Endodermal cell (in vitro differentiated cells): ENCODE measurements at regions not wholly inside any gene's neighbourhood (a gene's known extent, or its start where the extent isn't known, plus 50 kb on each side); places are given as distances from the start of the nearest gene placed in this dataset.

Experiments used
- DNase-seq: peaks from one replicate; pipeline ENCODE4 v3.0.0-alpha.2; 2017
- H3K27ac ChIP-seq: 2 replicates; pipeline ENCODE4 v1.5.1; 2013; ENCODE audit warnings: mild to moderate bottlenecking, low read depth, low read length, moderate library complexity
- H3K27me3 ChIP-seq: 2 replicates; pipeline ENCODE4 v1.6.1; 2013; ENCODE audit warnings: mild to moderate bottlenecking, low read length, moderate library complexity; ENCODE audit not compliant: insufficient read depth, control insufficient read depth, poor library complexity, severe bottlenecking
- H3K36me3 ChIP-seq: 2 replicates; pipeline ENCODE4 v1.7.0; 2013; ENCODE audit warnings: mild to moderate bottlenecking, low read length, moderate library complexity; ENCODE audit not compliant: control insufficient read depth, insufficient read depth
- H3K4me1 ChIP-seq: one replicate; pipeline ENCODE4 v1.7.0; 2013; ENCODE audit warnings: low read length; ENCODE audit not compliant: control insufficient read depth, insufficient read depth
- H3K4me3 ChIP-seq: 2 replicates; pipeline ENCODE4 v1.5.1; 2013; ENCODE audit warnings: mild to moderate bottlenecking, low read length, moderate library complexity
- H3K9ac ChIP-seq: 2 replicates; pipeline ENCODE4 v1.6.1; 2013; ENCODE audit warnings: mild to moderate bottlenecking, low read length, moderate library complexity; ENCODE audit not compliant: poor library complexity, severe bottlenecking; ENCODE audit errors: extremely low read depth
- H3K9me3 ChIP-seq: 2 replicates; pipeline ENCODE4 v1.6.1; 2013; ENCODE audit warnings: mild to moderate bottlenecking, low read length, moderate library complexity; ENCODE audit not compliant: control insufficient read depth
- H3K27ac Mint-ChIP-seq: 2 replicates; pipeline ENCODE4 v1.8.0; 2020; ENCODE audit warnings: mixed read lengths
- H3K27me3 Mint-ChIP-seq: 2 replicates; pipeline ENCODE4 v1.8.0; 2021; ENCODE audit warnings: mild to moderate bottlenecking, mixed read lengths; ENCODE audit not compliant: insufficient read depth
- H3K36me3 Mint-ChIP-seq: 2 replicates; pipeline ENCODE4 v1.8.0; 2020; ENCODE audit warnings: low read depth, mixed read lengths
- H3K4me1 Mint-ChIP-seq: 2 replicates; pipeline ENCODE4 v1.8.0; 2020; ENCODE audit warnings: mixed read lengths
- H3K4me3 Mint-ChIP-seq: 2 replicates; pipeline ENCODE4 v1.8.0; 2020; ENCODE audit warnings: mild to moderate bottlenecking, moderate library complexity, mixed read lengths
- H3K9me3 Mint-ChIP-seq: 2 replicates; pipeline ENCODE4 v1.8.0; 2020; ENCODE audit warnings: mild to moderate bottlenecking, mixed read lengths
- WGBS, 2 experiments: methylation state at CpG; one replicate each; pipeline versions ENCODE4 v1.1.5 to v1.1.7; 2013; ENCODE audit warnings: missing lambda C conversion rate in 2 of 2, mixed read lengths in 1 of 2; ENCODE audit not compliant: insufficient coverage in 1 of 2, insufficient read length in 1 of 2; 5-methylcytosine and 5-hydroxymethylcytosine counted together
- TF ChIP-seq, protein P1 (sequence below): fragments of 200-600 bp; sonication (generic); conservative IDR thresholded peaks from 2 replicates; pipeline ENCODE4 v1.5.0; 2021; ENCODE audit warnings: antibody characterized with exemption, mild to moderate bottlenecking

DNA sequence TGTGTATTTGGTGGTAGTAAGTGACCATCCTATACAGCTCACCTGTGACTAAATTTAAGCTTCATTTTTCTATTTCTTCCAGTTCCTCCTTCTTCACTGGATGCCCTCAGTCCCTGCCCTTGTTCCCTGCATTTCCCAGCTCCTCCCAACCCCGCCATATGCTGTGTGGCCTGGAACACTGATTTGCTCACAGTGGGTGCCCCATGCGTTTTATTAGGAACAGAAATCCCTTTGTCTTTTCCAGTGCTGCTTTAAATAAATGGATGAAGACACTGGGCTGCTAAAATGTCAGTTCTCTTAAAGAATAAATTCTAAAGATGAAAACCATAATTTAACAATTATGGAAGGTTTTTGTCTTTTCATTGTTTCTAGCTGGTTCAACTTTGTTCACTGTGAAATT, 477.3 kb downstream of the DCDC2C start:
- TF ChIP-seq, protein P1, sequence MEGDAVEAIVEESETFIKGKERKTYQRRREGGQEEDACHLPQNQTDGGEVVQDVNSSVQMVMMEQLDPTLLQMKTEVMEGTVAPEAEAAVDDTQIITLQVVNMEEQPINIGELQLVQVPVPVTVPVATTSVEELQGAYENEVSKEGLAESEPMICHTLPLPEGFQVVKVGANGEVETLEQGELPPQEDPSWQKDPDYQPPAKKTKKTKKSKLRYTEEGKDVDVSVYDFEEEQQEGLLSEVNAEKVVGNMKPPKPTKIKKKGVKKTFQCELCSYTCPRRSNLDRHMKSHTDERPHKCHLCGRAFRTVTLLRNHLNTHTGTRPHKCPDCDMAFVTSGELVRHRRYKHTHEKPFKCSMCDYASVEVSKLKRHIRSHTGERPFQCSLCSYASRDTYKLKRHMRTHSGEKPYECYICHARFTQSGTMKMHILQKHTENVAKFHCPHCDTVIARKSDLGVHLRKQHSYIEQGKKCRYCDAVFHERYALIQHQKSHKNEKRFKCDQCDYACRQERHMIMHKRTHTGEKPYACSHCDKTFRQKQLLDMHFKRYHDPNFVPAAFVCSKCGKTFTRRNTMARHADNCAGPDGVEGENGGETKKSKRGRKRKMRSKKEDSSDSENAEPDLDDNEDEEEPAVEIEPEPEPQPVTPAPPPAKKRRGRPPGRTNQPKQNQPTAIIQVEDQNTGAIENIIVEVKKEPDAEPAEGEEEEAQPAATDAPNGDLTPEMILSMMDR = no peak
- H3K27me3 ChIP-seq = no peaks in the 10 kb centered on the region
- Mint-ChIP-seq H3K4me1 (no peaks in the 10 kb centered on the region), H3K4me3 (no peak overlapping the region), H3K27me3 (no peaks in the 10 kb centered on the region), H3K36me3 (no peaks in the 10 kb centered on the region), H3K27ac (no peak overlapping the region), H3K9me3 (peaks cover 29% of the 10 kb centered on the region)
- no peak overlapping the region for H3K4me3 ChIP-seq
- no peak for DNase-seq
- H3K9ac ChIP-seq = no peak overlapping the region
- no peaks in the 10 kb centered on the region for H3K36me3 ChIP-seq
- H3K4me1 ChIP-seq = no peaks in the 10 kb centered on the region
- H3K9me3 ChIP-seq = peaks cover 8% of the 10 kb centered on the region
- 90 to 100% methylated on average over 1 to 2 of the region's 2 CpGs for WGBS, 2 experiments
- H3K27ac ChIP-seq = no peak overlapping the region

DNA sequence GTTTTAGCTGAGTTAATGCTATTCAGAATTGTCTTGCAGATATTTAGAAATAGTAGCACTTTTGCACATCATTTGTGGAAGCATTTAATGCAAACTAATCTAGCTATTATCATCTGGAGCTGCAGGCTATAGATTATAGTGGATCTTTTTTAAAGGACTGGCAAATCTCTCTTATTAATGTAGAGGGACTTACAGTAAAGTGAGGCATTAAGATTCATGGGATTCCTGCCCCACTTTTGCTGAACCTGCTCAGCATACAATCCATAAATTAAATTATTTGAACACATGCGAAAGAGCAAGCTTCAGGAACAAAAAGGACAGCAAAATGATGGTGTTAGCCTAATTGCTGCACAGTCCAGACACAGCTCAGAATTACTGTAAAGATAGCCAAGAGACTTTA, 477.7 kb downstream of the DCDC2C start:
- DNase-seq = no peak
- no peak overlapping the region for H3K4me3 Mint-ChIP-seq
- H3K36me3 ChIP-seq = no peaks in the 10 kb centered on the region
- WGBS, 2 experiments = 94% methylated on average over 1 of the region's 1 CpG; no CpG with 5 or more reads in 1 of the 2 experiments
- no peak overlapping the region for H3K27ac ChIP-seq
- no peak overlapping the region for H3K4me3 ChIP-seq
- no peak overlapping the region for H3K9ac ChIP-seq
- no peaks in the 10 kb centered on the region for H3K36me3 Mint-ChIP-seq
- H3K4me1 ChIP-seq = no peaks in the 10 kb centered on the region
- H3K27me3 Mint-ChIP-seq = no peaks in the 10 kb centered on the region
- H3K27me3 ChIP-seq = no peaks in the 10 kb centered on the region
- H3K4me1 Mint-ChIP-seq = no peaks in the 10 kb centered on the region
- peaks cover 5% of the 10 kb centered on the region for H3K9me3 ChIP-seq
- TF ChIP-seq, protein P1 = no peak
- peaks cover 25% of the 10 kb centered on the region for H3K9me3 Mint-ChIP-seq
- H3K27ac Mint-ChIP-seq = no peak overlapping the region

DNA sequence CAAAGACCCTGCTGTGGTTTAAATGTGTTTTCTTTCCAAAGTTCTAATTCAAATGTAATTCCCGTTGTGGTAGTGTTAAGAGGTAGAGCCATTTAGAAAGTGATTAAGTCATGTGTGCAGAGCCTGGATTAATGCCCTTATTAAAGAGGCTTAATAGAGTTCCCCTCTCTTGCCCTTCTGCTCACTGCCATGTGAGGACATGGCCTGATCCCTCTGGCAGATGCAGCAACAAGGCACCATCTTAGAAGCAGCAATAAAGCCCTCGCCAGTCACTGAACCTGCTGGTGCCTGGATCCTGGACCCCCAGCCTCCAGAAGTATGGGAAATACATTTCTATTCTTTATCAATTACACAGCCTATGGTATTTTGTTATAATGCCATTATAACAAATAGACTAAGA, 485.2 kb downstream of the DCDC2C start:
- Histone ChIP-seq H3K4me1 (no peaks in the 10 kb centered on the region), H3K4me3 (no peak overlapping the region), H3K36me3 (no peaks in the 10 kb centered on the region), H3K27ac (no peak overlapping the region), H3K9me3 (peaks cover 17% of the 10 kb centered on the region), H3K9ac (no peak overlapping the region), H3K27me3 (no peaks in the 10 kb centered on the region)
- no peaks in the 10 kb centered on the region for H3K36me3 Mint-ChIP-seq
- peaks cover 28% of the 10 kb centered on the region for H3K9me3 Mint-ChIP-seq
- TF ChIP-seq, protein P1 = no peak
- 89% methylated on average over 2 of the region's 2 CpGs; no CpG with 5 or more reads in 1 of the 2 experiments for WGBS, 2 experiments
- H3K4me1 Mint-ChIP-seq = no peaks in the 10 kb centered on the region
- no peak for DNase-seq
- H3K27me3 Mint-ChIP-seq = no peaks in the 10 kb centered on the region
- no peak overlapping the region for H3K27ac Mint-ChIP-seq
- H3K4me3 Mint-ChIP-seq = no peak overlapping the region
